ENCODE measurements at regions not wholly inside any gene's neighbourhood (a gene's known extent, or its start where the extent isn't known, plus 50 kb on each side); places are given as distances from the start of the nearest gene placed in this dataset.

GRCh38 chr9:100811643-100812042, 216.9 kb upstream of the PLPPR1 start:
- ATAC-seq = no peak

GRCh38 chr9:100813871-100814270, 214.7 kb upstream of the PLPPR1 start:
- CTCF ChIA-PET = no interaction called here
- Mint-ChIP-seq H3K4me3 (no peak overlapping the region), H3K27ac (no peak overlapping the region), H3K27me3 (ENCODE audit: low read depth) (no peaks in the 10 kb centered on the region; the same call in 1 of the 2 replicates), H3K4me1 (no peaks in the 10 kb centered on the region), H3K9me3 (peaks cover 33% of the 10 kb centered on the region), H3K36me3 (peaks cover 7% of the 10 kb centered on the region)
- no peak for ATAC-seq
- POLR2A ChIA-PET = no interaction called here
- DNase-seq (ENCODE audit: low spot score) = no peak
- TF ChIP-seq FOXP4 (CRISPR knock-in tag; IDR thresholded peaks at IDR 0.05) (no peak), STAT6 (CRISPR knock-in tag; conservative IDR thresholded peaks at IDR 0.05; ENCODE audit: low read depth) (no peak), RELA (CRISPR knock-in tag; IDR thresholded peaks at IDR 0.05; ENCODE audit: borderline replicate concordance) (no peak), GTF2I (CRISPR knock-in tag; conservative IDR thresholded peaks at IDR 0.05) (no peak), ZBTB43 (CRISPR knock-in tag; IDR thresholded peaks at IDR 0.05) (no peak), ZNF219 (CRISPR knock-in tag; IDR thresholded peaks at IDR 0.05; ENCODE audit: borderline replicate concordance) (no peak), ZNF425 (CRISPR knock-in tag; conservative IDR thresholded peaks at IDR 0.05) (no peak), AR (CRISPR knock-in tag; IDR thresholded peaks at IDR 0.05) (no peak), NR2C2 (CRISPR knock-in tag; IDR thresholded peaks at IDR 0.05) (no peak), SP1 (CRISPR knock-in tag; conservative IDR thresholded peaks at IDR 0.05) (no peak), ZNF317 (CRISPR knock-in tag; IDR thresholded peaks at IDR 0.05; ENCODE audit: borderline replicate concordance, low read depth) (no peak), TEAD1 (CRISPR knock-in tag; IDR thresholded peaks at IDR 0.05) (no peak), MLX (CRISPR knock-in tag; IDR thresholded peaks at IDR 0.05) (no peak), ESRRA (CRISPR knock-in tag; IDR thresholded peaks at IDR 0.05; ENCODE audit: borderline replicate concordance) (no peak)

More at GRCh38 chr9:100811643-100812042, 216.9 kb upstream of the PLPPR1 start:
- DNase-seq (ENCODE audit: low spot score) = no peak
- H3K9me3 Mint-ChIP-seq = peaks cover 21% of the 10 kb centered on the region
- ChIA-PET POLR2A (no interaction called here), CTCF (no interaction called here)
- H3K36me3 Mint-ChIP-seq = peaks cover 7% of the 10 kb centered on the region
- H3K27me3 Mint-ChIP-seq (ENCODE audit: low read depth) = no peaks in the 10 kb centered on the region; the same call in 1 of the 2 replicates
- H3K4me3 Mint-ChIP-seq = no peak overlapping the region
- no peak overlapping the region for H3K27ac Mint-ChIP-seq
- TF ChIP-seq MAX (CRISPR knock-in tag; IDR thresholded peaks at IDR 0.05) (no peak), ZNF416 (CRISPR knock-in tag; IDR thresholded peaks at IDR 0.05) (no peak), ZNF281 (CRISPR knock-in tag; IDR thresholded peaks at IDR 0.05) (no peak)
- no peaks in the 10 kb centered on the region for H3K4me1 Mint-ChIP-seq

Data from WTC11 (cell line).